Coronary artery (tissue), 2 donors: ENCODE measurements at regions not wholly inside any gene's neighbourhood (a gene's known extent, or its start where the extent isn't known, plus 50 kb on each side); places are given as distances from the start of the nearest gene placed in this dataset.

Experiments
- DNase-seq: peaks from one replicate; pipeline ENCODE4 v3.0.0-alpha.2; 2017; ENCODE audit warnings: low spot score
- H3K27ac ChIP-seq, 2 donors: fragments of 200-600 bp; sonication (generic); one replicate each; pipeline ENCODE4 v1.5.1; 2016 to 2019
- H3K4me3 ChIP-seq: fragments of 200-600 bp; sonication (generic); 2 replicates; pipeline ENCODE4 v1.5.1; 2016; ENCODE audit warnings: mild to moderate bottlenecking, moderate library complexity
- CTCF ChIP-seq: fragments of 200-600 bp; sonication (generic); IDR thresholded peaks from one replicate; pipeline ENCODE4 v1.5.1; 2019; ENCODE audit warnings: antibody characterized with exemption

DNA sequence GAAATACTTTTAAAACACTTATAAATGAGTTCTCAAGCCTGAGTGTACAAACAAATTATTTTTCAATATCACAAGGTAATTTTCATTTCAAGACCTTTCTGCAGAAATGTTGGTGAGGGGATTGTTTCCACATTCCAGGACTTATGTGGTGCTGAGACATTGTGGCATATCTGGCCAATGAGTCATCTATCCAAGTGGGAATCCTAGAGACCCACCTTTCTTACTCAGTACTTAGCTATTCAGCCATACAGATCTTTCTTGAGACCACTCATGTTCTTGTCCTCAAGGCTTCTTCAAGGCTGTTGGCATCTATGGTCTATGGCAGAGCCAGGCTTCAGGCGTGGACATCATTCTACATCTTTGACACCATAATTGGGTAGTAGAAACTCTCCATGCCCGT, 225.4 kb downstream of the DKK1 start:
- Histone ChIP-seq H3K4me3 (no peak overlapping the region), H3K27ac (no peak overlapping the region)
- no peak for TF ChIP-seq CTCF
- no peak for DNase-seq

- Histone ChIP-seq H3K4me3 (no peak overlapping the region), H3K27ac (no peak overlapping the region)
- TF ChIP-seq CTCF: no peak
- no peak for DNase-seq
These were observed 226.5 kb downstream of the DKK1 start for GRCh38 chr10:52540479-52540984.

- no peak for TF ChIP-seq CTCF
- no peak for DNase-seq
- H3K4me3 ChIP-seq: no peak overlapping the region
- H3K27ac ChIP-seq: no peak overlapping the region
These were observed 227.0 kb downstream of the DKK1 start for GRCh38 chr10:52541006-52541473.

DNA sequence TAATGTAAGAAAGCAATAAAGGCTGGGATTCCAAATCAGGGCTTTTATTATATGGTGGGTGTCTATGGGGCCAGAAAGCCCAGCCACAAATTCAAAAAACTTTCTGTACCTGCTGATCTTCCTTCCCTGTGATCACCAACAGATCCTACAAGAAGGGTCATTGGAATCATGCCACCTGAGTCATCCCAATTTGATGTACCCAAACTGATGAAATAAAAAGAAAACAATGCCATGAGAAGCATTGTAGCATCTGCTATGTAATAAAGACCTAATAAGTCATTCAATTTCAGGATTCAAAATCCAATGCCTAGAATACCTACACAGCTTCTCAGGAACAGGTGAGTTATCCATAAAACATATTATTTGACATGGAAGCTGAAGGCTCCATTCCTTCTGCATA, 228.8 kb downstream of the DKK1 start:
- Histone ChIP-seq H3K4me3 (no peak overlapping the region), H3K27ac (no peak overlapping the region)
- no peak for TF ChIP-seq CTCF
- DNase-seq: no peak

DNA sequence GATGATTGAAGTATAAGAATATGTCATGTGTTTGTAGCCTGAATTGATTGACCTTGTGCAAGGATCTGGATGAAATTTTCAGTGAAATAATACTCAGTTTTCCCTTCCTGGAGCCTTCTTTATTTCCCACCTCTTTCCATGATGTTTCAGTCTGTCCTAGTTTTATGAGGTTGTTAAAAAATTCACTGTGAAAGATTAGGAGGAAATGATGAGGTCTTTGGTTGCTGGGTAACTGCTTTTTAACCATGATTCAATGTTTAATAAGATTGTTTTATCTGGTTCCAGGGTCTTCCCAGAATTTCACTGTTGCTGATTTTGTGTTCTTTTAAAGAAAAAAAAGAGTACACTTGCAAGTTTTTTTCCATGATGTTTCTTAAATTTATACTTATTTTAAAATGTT, 221.5 kb downstream of the MBL2 start:
- Histone ChIP-seq H3K27ac (no peak overlapping the region), H3K4me3 (no peak overlapping the region)
- TF ChIP-seq CTCF: no peak
- DNase-seq: no peak

- TF ChIP-seq CTCF: no peak
- DNase-seq: no peak
- no peak overlapping the region for H3K4me3 ChIP-seq
- H3K27ac ChIP-seq: no peak overlapping the region
These were observed 214.5 kb downstream of the MBL2 start for GRCh38 chr10:52558090-52558489.

- Histone ChIP-seq H3K4me3 (no peak overlapping the region), H3K27ac (no peak overlapping the region)
- TF ChIP-seq CTCF: no peak
- no peak for DNase-seq
These were observed 211.3 kb downstream of the MBL2 start for GRCh38 chr10:52561322-52561721.
